A673 (cell line): ENCODE measurements at regions not wholly inside any gene's neighbourhood (a gene's known extent, or its start where the extent isn't known, plus 50 kb on each side); places are given as distances from the start of the nearest gene placed in this dataset.

Experiments
- BruUV-seq: library from RNA; stranded (reverse); fragments of 400-500 nt; replicated peaks from 2 replicates; lab custom pipeline; 2021; lab: Mats Ljungman, UMichigan
- CTCF ChIA-PET: fragments of 300-600 bp; sonication (Branson Sonifier 250); formaldehyde crosslinking; loops from one replicate; lab custom pipeline; 2022; ENCODE audit warnings: antibody characterized with exemption; lab: Charles Lee
- POLR2A ChIA-PET: fragments of 300-600 bp; sonication (Branson Sonifier 250); formaldehyde crosslinking; loops from one replicate; lab custom pipeline; 2022; ENCODE audit warnings: antibody characterized with exemption; ENCODE audit not compliant: low non-redundant PET; lab: Charles Lee
- DNase-seq: peaks from one replicate; pipeline ENCODE4 v3.0.0-alpha.2; 2015; ENCODE audit warnings: low spot score
- H3K27ac ChIP-seq: fragments of 200-600 bp; sonication (generic); 2 replicates; pipeline ENCODE4 v1.5.1; 2016; ENCODE audit warnings: mixed run types, low read depth, mild to moderate bottlenecking, mixed read lengths, antibody characterized with exemption, low read length; ENCODE audit not compliant: poor library complexity, severe bottlenecking
- H3K27me3 ChIP-seq: fragments of 200-600 bp; sonication (generic); replicated peaks from 2 replicates; pipeline ENCODE4 v1.6.1; 2017; ENCODE audit warnings: mixed run types, low read depth, mild to moderate bottlenecking, mixed read lengths, antibody characterized with exemption, low read length; ENCODE audit not compliant: insufficient read depth, poor library complexity
- H3K36me3 ChIP-seq: fragments of 200-600 bp; sonication (generic); 2 replicates; pipeline ENCODE4 v1.6.1; 2016; ENCODE audit warnings: mixed run types, mild to moderate bottlenecking, mixed read lengths, antibody characterized with exemption, low read length; ENCODE audit not compliant: insufficient read depth, poor library complexity, severe bottlenecking
- H3K4me1 ChIP-seq: fragments of 200-600 bp; sonication (generic); 2 replicates; pipeline ENCODE4 v1.6.1; 2017; ENCODE audit warnings: mixed run types, mild to moderate bottlenecking, mixed read lengths, antibody characterized with exemption, low read length; ENCODE audit not compliant: insufficient read depth, poor library complexity, severe bottlenecking
- H3K4me3 ChIP-seq: fragments of 200-600 bp; sonication (generic); 2 replicates; pipeline ENCODE4 v1.5.1; 2016; ENCODE audit warnings: low read depth, mixed run types, mild to moderate bottlenecking, mixed read lengths, low read length; ENCODE audit not compliant: poor library complexity, severe bottlenecking
- H3K9me3 ChIP-seq: fragments of 200-600 bp; sonication (generic); 2 replicates; pipeline ENCODE4 v1.6.1; 2016; ENCODE audit warnings: mixed run types, low read depth, mild to moderate bottlenecking, mixed read lengths, antibody characterized with exemption, low read length; ENCODE audit not compliant: poor library complexity, severe bottlenecking
- EZH2 ChIP-seq: fragments of 200-600 bp; sonication (generic); IDR thresholded peaks from 2 replicates; pipeline ENCODE4 v1.6.1; 2017; ENCODE audit warnings: borderline replicate concordance, low read depth, mild to moderate bottlenecking, mixed read lengths, antibody characterized with exemption, low read length; ENCODE audit not compliant: poor library complexity, severe bottlenecking
- intact Hi-C: fragments of 100-400 bp; cut with micrococcal nuclease; formaldehyde crosslinking; loops from one replicate; pipeline ENCODE4 v1.10.0; 2022; ENCODE audit not compliant: unreplicated experiment
- TF ChIP-seq, protein P1 (sequence below): fragments of 300-800, 200-600 bp; sonication (generic); conservative IDR thresholded peaks from 2 replicates; pipeline ENCODE4 v1.5.1; 2017; ENCODE audit warnings: low read depth, mild to moderate bottlenecking, antibody characterized with exemption, low read length, moderate library complexity, mixed read lengths

GRCh38 chr3:29141918-29142275, 139.0 kb upstream of the RBMS3 start:
- ChIA-PET POLR2A (no interaction called here), CTCF (no interaction called here)
- no TSS peak for BruUV-seq
- DNase-seq, result no peak
- Histone ChIP-seq H3K4me1 (peaks cover 25% of the 10 kb centered on the region), H3K27ac (no peak overlapping the region), H3K4me3 (no peak overlapping the region), H3K36me3 (no peaks in the 10 kb centered on the region), H3K9me3 (no peaks in the 10 kb centered on the region), H3K27me3 (no peaks in the 10 kb centered on the region)
- no peak for TF ChIP-seq EZH2
- TF ChIP-seq, protein P1, sequence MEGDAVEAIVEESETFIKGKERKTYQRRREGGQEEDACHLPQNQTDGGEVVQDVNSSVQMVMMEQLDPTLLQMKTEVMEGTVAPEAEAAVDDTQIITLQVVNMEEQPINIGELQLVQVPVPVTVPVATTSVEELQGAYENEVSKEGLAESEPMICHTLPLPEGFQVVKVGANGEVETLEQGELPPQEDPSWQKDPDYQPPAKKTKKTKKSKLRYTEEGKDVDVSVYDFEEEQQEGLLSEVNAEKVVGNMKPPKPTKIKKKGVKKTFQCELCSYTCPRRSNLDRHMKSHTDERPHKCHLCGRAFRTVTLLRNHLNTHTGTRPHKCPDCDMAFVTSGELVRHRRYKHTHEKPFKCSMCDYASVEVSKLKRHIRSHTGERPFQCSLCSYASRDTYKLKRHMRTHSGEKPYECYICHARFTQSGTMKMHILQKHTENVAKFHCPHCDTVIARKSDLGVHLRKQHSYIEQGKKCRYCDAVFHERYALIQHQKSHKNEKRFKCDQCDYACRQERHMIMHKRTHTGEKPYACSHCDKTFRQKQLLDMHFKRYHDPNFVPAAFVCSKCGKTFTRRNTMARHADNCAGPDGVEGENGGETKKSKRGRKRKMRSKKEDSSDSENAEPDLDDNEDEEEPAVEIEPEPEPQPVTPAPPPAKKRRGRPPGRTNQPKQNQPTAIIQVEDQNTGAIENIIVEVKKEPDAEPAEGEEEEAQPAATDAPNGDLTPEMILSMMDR, result no peak
- intact Hi-C loops, result no loop called here

DNA sequence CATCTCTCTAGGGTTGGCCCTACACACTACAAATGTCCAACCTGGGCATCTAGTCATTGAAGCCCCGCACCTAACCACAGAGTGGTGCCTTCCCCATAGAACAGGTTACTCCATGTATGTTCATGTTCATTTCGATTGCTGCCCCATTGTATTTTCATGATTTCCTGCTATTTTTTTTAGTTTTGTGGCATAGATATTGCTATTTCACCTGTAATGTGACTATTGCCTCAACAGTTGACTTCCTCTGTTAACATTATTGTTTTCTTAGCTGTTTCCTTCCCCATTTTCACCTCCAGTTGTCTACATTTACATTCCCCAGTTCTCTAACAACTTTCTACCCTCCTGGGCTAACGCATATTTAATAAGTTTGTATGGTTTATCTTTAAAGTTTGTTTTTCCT, 137.7 kb upstream of the RBMS3 start:
- POLR2A ChIA-PET, result no interaction called here
- TF ChIP-seq, protein P1, result no peak
- TF ChIP-seq EZH2, result no peak

GRCh38 chr3:29144361-29144760, 136.5 kb upstream of the RBMS3 start:
- intact Hi-C loops, result no loop called here
- Histone ChIP-seq H3K36me3 (no peaks in the 10 kb centered on the region), H3K27me3 (no peaks in the 10 kb centered on the region), H3K27ac (no peak overlapping the region), H3K4me1 (peaks cover 21% of the 10 kb centered on the region), H3K4me3 (no peak overlapping the region), H3K9me3 (no peaks in the 10 kb centered on the region)
- CTCF ChIA-PET, result interaction anchor here (1.0 to 1.2 kb wide), 2 partner anchors 9 to 620 kb away, joined by 4 to 7 read pairs; no protein-coding TSS in a partner anchor
- POLR2A ChIA-PET, result no interaction called here
- DNase-seq, result peak; percentile 24
- TF ChIP-seq EZH2, result no peak
- TF ChIP-seq, protein P1, result no peak
- BruUV-seq, result no TSS peak

More for the DNA sequence above, 137.7 kb upstream of the RBMS3 start:
- Histone ChIP-seq H3K9me3 (no peaks in the 10 kb centered on the region), H3K27ac (no peak overlapping the region), H3K4me3 (no peak overlapping the region), H3K4me1 (peaks cover 25% of the 10 kb centered on the region), H3K36me3 (no peaks in the 10 kb centered on the region), H3K27me3 (no peaks in the 10 kb centered on the region)
- no TSS peak for BruUV-seq
- DNase-seq, result no peak
- CTCF ChIA-PET, result no interaction called here
- intact Hi-C loops, result no loop called here
